Stimulated activated CD4-positive, alpha-beta T cell treated with anti-CD3 and anti-CD28 coated beads, Interleukin-1b, Interleukin-23, amount 100 ng/mL, for 4 hours (primary cell): ENCODE measurements at regions not wholly inside any gene's neighbourhood (a gene's known extent, or its start where the extent isn't known, plus 50 kb on each side); places are given as distances from the start of the nearest gene placed in this dataset.

Experiments used
- DNase-seq, 2 donors: peaks; one replicate each; pipeline ENCODE4 v3.0.0-alpha.2; 2020; ENCODE audit warnings: low read depth in 2 of 2

- no peak for DNase-seq
Measured at GRCh38 chr5:114153833-114154232, 208.0 kb upstream of the KCNN2 start.

DNA sequence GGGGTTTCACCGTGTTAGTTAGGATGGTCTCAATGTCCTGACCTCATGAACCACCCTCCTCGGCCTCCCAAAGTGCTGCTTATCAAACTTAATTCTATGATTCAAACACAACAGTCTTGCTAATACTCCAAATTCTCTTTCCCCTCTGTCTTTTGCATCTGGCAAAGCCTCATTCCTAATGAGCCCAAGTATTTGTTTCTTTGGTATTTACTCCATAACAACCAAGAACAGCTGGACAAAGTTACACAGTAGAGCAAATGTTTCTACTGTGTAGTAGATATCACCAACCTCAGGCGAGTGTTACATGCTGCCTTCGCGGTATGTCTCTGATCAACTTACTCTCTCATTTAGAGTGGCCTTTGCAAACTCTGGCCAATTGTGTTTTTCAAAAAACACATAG lies 195.8 kb upstream of the KCNN2 start:
- no peak for DNase-seq

DNA sequence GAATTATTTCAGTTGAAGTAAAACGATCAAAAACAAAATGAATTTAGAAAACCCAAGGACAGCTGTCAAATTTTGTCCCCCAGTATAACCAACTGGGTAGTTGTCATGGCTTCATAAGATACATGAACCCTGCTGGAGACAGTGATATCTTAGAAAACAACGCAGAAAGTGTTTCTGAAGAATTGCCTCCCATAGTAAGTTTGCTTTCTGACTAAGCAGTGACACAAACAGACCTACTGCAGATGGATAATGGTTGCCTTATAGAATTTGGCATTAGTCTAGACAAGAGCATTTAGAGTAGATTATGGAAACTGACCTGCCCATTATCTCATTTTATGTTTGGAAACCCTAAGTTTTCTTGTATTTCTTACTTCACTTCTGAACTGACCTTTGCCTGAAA lies 187.7 kb upstream of the KCNN2 start:
- no peak for DNase-seq

- no peak for DNase-seq
Measured at GRCh38 chr5:114174837-114175236, 187.0 kb upstream of the KCNN2 start.

- no peak for DNase-seq
Measured at GRCh38 chr5:114176356-114176755, 185.5 kb upstream of the KCNN2 start.

GRCh38 chr5:114179134-114179533 lies 182.7 kb upstream of the KCNN2 start:
- DNase-seq, result no peak

DNA sequence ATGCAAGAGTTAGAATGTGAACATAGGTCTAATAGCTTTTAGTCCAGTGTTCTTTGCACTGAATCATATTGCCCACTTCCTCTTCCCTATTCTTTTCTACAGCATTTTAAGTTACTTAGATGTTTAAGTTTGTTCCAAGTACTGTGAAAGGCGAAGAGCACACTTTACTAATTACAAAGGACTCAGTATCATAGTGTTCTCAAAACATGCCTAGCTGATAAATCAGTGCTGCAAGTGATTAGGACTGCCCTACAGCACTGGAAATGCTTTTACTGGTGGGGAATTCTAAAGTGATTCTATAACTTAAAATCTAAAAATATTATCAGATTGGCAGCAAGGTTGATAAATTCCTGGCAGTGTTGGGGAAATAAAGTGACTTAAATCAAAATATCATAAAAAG lies 177.9 kb upstream of the KCNN2 start:
- DNase-seq, result no peak

- DNase-seq, result no peak
Measured at GRCh38 chr5:114185274-114185673, 176.6 kb upstream of the KCNN2 start.

DNA sequence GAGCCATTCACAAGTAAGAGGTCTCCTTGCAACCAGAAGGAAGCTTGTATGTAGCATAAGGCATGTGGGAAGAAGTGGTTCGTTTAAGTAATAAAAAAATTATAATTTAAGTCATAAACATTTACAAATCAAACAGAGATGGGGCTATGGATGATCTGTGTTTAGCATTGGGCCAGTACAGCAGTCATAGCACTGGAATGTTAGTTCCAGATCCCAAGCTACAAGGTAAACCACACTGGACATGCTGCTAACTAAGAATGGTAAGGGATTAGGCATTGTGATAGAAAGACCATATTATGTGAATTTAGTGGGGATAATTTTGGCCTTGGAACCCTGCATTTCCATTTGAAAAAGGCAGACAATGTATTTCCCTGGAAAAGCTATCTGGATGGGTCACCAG lies 170.4 kb upstream of the KCNN2 start:
- no peak for DNase-seq

GRCh38 chr5:114192108-114192507 lies 169.8 kb upstream of the KCNN2 start:
- DNase-seq, result no peak

DNA sequence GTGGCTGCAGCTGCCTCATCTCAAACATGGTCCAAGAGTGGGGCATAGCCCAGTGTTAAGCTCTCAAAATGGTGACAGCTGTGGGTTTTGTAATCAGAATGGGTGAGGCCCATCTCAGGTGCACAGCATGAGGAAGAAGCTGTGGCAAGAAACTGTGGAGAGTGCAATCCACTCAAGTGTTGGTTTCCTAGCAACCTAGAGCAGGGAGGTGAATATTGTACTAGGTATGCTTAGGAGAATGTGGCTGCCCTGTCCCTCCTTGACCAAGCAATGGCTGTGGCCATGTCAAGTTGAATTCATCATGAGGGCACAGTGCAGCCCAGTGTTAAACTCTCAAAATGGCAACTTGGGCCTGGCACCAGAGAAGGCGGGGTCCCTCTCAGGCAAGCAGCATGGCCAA lies 160.5 kb upstream of the KCNN2 start:
- no peak for DNase-seq

DNA sequence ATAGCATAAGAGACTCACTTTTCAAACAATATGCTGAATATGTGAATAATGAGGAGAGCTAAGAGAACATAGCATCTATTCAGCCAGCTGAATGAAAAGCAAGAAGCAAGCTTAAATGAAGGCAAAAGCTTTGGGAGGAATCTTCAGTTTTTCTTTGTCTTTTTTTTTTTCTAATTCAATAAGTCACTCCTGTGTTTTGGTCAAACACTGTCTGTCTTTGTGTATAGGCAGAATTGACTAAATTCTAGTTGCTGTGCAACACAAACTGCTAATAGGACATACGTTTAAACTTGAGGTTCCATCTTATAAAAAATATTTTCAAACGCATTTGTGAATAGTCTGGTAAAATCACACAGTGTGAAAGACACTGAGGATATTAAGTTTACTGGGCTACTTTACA lies 156.9 kb upstream of the KCNN2 start:
- no peak for DNase-seq

GRCh38 chr5:114206640-114207039 lies 155.2 kb upstream of the KCNN2 start:
- no peak for DNase-seq

DNA sequence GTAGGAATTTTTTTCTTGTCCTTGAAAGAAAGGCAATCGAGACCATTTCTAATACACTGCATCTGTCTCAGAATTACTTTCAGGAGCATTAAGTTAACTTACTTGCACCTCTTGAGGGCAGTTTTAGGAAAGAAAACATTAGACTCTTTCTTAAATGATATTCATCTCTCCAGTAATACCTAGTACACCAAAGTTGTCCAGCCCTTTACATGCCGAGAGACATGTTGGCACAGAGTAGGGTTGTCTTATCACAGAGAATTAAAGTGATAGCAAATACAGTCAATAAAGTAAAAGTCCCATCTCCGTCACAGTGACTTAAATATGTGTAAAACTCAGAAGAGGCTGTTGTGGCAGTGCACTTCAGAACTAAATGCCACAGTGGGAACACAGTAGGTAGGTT lies 154.3 kb upstream of the KCNN2 start:
- DNase-seq, result no peak

DNA sequence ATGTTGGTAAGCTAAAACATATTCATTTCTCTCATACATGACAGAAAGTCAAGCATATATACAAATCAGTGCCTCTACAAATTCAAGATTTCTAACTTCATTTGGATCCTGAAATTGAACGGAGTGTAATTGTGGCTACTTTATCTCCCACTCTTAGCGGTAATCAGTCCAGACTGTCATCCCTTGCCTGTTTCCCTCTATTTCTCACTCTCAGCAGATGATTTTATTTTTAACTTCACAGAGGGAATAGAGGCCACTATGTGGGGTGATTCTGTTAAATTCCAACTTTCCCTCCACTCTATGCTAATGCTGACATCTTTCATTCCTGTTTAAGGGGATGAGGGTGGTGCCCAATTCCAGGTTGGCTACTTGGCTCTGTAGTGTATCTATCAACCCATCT lies 153.8 kb upstream of the KCNN2 start:
- no peak for DNase-seq

DNA sequence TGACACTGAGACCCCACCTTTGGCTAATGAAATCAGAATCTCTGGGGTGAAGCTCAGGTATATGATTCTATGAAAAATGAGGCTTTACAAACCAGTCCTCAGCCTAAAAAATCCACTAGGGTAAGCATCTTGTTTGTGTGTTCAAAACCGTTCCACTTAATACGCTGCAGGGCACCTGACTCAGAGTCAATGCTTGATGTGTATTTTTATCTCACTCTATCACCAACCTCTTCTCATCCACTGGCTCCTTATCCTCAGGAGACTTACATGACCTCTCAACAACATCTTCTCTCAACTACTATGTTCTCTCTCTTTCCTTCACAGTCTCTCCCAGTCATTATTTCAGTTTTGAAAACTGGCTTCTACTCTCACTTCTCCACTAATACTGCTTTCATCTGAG lies 153.3 kb upstream of the KCNN2 start:
- DNase-seq, result no peak

DNA sequence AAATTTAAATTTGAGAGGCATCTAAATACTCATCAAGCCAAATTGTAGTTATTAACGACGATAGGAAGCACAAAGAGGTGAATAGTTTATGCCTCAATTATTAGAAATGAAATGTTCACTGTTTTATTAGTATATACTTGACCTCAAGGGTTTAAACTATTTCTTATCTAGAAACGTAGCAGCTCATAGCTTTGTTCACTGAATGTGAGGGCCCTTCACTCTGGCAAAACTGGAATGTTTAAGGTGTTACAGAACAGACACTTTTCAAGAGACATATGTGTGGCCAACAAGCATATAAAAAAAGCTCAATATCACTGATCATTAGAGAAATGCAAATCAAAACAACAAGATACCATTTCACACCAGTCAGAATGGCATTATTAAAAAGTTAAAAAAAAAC lies 151.2 kb upstream of the KCNN2 start:
- no peak for DNase-seq

DNA sequence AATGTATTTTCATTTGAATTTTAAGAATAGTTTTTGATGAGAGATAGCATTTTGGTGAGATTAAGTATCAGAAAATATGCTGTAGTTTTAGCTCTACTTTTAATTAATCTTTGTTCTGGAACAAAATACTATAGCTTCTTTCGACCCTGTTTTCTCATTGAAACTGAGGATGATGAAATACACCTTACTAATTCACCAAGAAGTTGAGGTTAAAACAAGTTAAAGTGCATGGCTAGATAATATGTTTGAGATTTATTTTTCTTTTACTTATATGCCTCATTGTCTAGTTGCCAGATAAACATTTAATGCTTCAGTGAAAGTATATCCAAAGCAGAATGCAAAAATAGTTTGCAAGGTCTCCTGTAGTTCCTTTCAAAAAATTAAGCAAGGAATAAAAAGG lies 140.1 kb upstream of the KCNN2 start:
- DNase-seq, result no peak

DNA sequence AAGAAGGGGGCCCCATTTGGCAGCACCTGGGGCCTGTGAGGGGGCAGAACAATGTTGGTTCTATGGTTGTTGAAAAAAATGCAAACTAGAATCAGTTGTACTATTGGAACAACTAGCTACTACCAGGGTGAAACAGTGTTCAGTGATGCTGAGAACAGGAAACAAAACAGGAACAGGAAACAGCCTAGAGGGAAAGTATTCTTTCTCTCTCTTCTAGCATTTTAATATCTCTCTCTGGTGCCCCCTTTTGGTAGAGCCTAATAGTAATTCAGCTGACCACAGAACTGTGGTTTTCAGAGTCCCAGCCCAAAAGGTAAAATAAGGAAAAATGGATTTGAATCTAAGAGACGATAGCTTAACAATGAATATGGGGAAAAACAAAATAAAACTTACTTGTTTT lies 138.0 kb upstream of the KCNN2 start:
- no peak for DNase-seq

GRCh38 chr5:114237766-114238165 lies 124.1 kb upstream of the KCNN2 start:
- no peak for DNase-seq

GRCh38 chr5:114238771-114239313 lies 123.0 kb upstream of the KCNN2 start:
- no peak for DNase-seq

- DNase-seq, result no peak
Measured at GRCh38 chr5:114243281-114243971, 118.4 kb upstream of the KCNN2 start.

DNA sequence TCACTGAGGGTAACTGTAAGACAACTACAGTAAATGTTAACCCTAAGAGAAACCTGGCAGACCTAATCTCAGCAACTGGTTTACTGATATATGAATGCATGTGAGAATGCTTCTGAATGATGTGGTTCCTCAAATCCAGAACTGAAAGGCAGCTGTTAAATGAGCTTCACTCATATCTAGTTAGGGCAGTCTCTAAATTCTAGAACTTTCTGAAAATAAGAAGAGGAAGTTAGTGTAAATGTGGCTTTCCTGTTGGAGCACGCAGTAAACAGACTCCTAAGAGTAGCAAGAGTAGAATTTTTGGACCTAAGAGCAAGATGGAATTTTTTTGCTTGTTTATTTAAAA lies 117.9 kb upstream of the KCNN2 start:
- no peak for DNase-seq

GRCh38 chr5:114249823-114250222 lies 112.0 kb upstream of the KCNN2 start:
- no peak for DNase-seq
